MCF 10A (cell line): ENCODE measurements at regions not wholly inside any gene's neighbourhood (a gene's known extent, or its start where the extent isn't known, plus 50 kb on each side); places are given as distances from the start of the nearest gene placed in this dataset.

Experiments used
- BruUV-seq: library from RNA; stranded (reverse); fragments of 400-500 nt; replicated peaks from 2 replicates; lab custom pipeline; 2021; lab: Mats Ljungman, UMichigan
- CTCF ChIA-PET: fragments of 300-600 bp; sonication (Branson Sonifier 250); formaldehyde crosslinking; extraction: SDS; loops from one replicate; lab custom pipeline; 2021; ENCODE audit warnings: antibody characterized with exemption, inconsistent platforms; lab: Yijun Ruan, JAX
- POLR2A ChIA-PET: fragments of 300-600, 350-650 bp; sonication (Branson Sonifier 250); formaldehyde crosslinking; extraction: SDS; loops from one replicate; lab custom pipeline; 2020; ENCODE audit warnings: antibody characterized with exemption, inconsistent platforms; lab: Yijun Ruan, JAX
- DNase-seq: peaks from one replicate; pipeline ENCODE4 v3.0.0-alpha.2; 2018; ENCODE audit not compliant: unreplicated experiment
- H3K27ac Mint-ChIP-seq: one replicate; pipeline ENCODE4 v1.8.0; 2022; ENCODE audit warnings: mild to moderate bottlenecking, low read depth, mixed read lengths; ENCODE audit not compliant: unreplicated experiment
- H3K27me3 Mint-ChIP-seq: one replicate; pipeline ENCODE4 v1.8.0; 2022; ENCODE audit warnings: mixed read lengths; ENCODE audit not compliant: insufficient read depth, unreplicated experiment
- H3K36me3 Mint-ChIP-seq: one replicate; pipeline ENCODE4 v1.8.0; 2022; ENCODE audit warnings: mild to moderate bottlenecking, moderate library complexity, mixed read lengths; ENCODE audit not compliant: insufficient read depth, unreplicated experiment
- H3K4me1 Mint-ChIP-seq: one replicate; pipeline ENCODE4 v1.8.0; 2022; ENCODE audit warnings: mixed read lengths; ENCODE audit not compliant: insufficient read depth, unreplicated experiment
- H3K4me3 Mint-ChIP-seq: one replicate; pipeline ENCODE4 v1.8.0; 2022; ENCODE audit warnings: mild to moderate bottlenecking, moderate library complexity, mixed read lengths; ENCODE audit not compliant: unreplicated experiment
- H3K9me3 Mint-ChIP-seq: one replicate; pipeline ENCODE4 v1.8.0; 2022; ENCODE audit warnings: mixed read lengths; ENCODE audit not compliant: unreplicated experiment
- CTCF ChIP-seq: fragments of 200-600 bp; IDR thresholded peaks from one replicate; pipeline ENCODE4 v1.8.0; 2022; ENCODE audit warnings: antibody characterized with exemption, mild to moderate bottlenecking; ENCODE audit not compliant: unreplicated experiment
- intact Hi-C: fragments of 100-400 bp; cut with micrococcal nuclease; formaldehyde crosslinking; loops from 2 replicates; pipeline ENCODE4 v1.14.1; 2022

GRCh38 chr16:5882087-5882640 lies 784.6 kb upstream of the EEF2KMT start:
- Mint-ChIP-seq H3K4me1 (no peaks in the 10 kb centered on the region), H3K9me3 (peaks cover 26% of the 10 kb centered on the region), H3K36me3 (no peaks in the 10 kb centered on the region), H3K27ac (no peak overlapping the region), H3K4me3 (no peak overlapping the region), H3K27me3 (no peaks in the 10 kb centered on the region)
- no peak for DNase-seq
- no peak for TF ChIP-seq CTCF
- intact Hi-C loops = no loop called here
- POLR2A ChIA-PET = no interaction called here
- CTCF ChIA-PET = no interaction called here
- BruUV-seq = no TSS peak

GRCh38 chr16:5875416-5875815 lies 777.8 kb upstream of the EEF2KMT start:
- TF ChIP-seq CTCF = no peak
- ChIA-PET CTCF (no interaction called here), POLR2A (no interaction called here)
- H3K9me3 Mint-ChIP-seq = peaks cover 41% of the 10 kb centered on the region
- H3K27me3 Mint-ChIP-seq = no peaks in the 10 kb centered on the region
- intact Hi-C loops = no loop called here
- H3K4me1 Mint-ChIP-seq = no peaks in the 10 kb centered on the region
- DNase-seq = no peak
- H3K27ac Mint-ChIP-seq = no peak overlapping the region
- H3K36me3 Mint-ChIP-seq = no peaks in the 10 kb centered on the region
- no TSS peak for BruUV-seq
- H3K4me3 Mint-ChIP-seq = no peak overlapping the region

- ChIA-PET CTCF (no interaction called here), POLR2A (no interaction called here)
- Mint-ChIP-seq H3K9me3 (peaks cover 41% of the 10 kb centered on the region), H3K4me3 (no peak overlapping the region), H3K27me3 (no peaks in the 10 kb centered on the region), H3K4me1 (no peaks in the 10 kb centered on the region), H3K36me3 (no peaks in the 10 kb centered on the region), H3K27ac (no peak overlapping the region)
- intact Hi-C loops = no loop called here
- BruUV-seq = no TSS peak
- no peak for TF ChIP-seq CTCF
- DNase-seq = no peak
Measured at GRCh38 chr16:5874899-5875298, 777.3 kb upstream of the EEF2KMT start.

GRCh38 chr16:5873221-5873620 lies 775.6 kb upstream of the EEF2KMT start:
- Mint-ChIP-seq H3K4me1 (no peaks in the 10 kb centered on the region), H3K27me3 (no peaks in the 10 kb centered on the region), H3K9me3 (peaks cover 39% of the 10 kb centered on the region), H3K27ac (no peak overlapping the region), H3K4me3 (no peak overlapping the region), H3K36me3 (no peaks in the 10 kb centered on the region)
- ChIA-PET POLR2A (no interaction called here), CTCF (no interaction called here)
- no peak for DNase-seq
- no peak for TF ChIP-seq CTCF
- no TSS peak for BruUV-seq
- intact Hi-C loops = no loop called here
